Ectodermal cell (in vitro differentiated cells): ENCODE measurements at regions not wholly inside any gene's neighbourhood (a gene's known extent, or its start where the extent isn't known, plus 50 kb on each side); places are given as distances from the start of the nearest gene placed in this dataset.
"Not testable (repeated sequence)": the region's sequence is repeated elsewhere in the genome, so short reads cannot be mapped to it uniquely, and the experiment has no call there.

Source experiments
- H3K27ac ChIP-seq: 2 replicates; pipeline ENCODE4 v1.7.0; 2013; ENCODE audit warnings: mild to moderate bottlenecking, low read depth, low read length; ENCODE audit not compliant: insufficient read depth, poor library complexity, severe bottlenecking
- H3K27me3 ChIP-seq: 2 replicates; pipeline ENCODE4 v1.7.0; 2013; ENCODE audit warnings: mild to moderate bottlenecking, low read length; ENCODE audit not compliant: insufficient read depth, control insufficient read depth, poor library complexity, severe bottlenecking
- H3K36me3 ChIP-seq: one replicate; pipeline ENCODE4 v1.7.0; 2013; ENCODE audit warnings: low read length; ENCODE audit not compliant: control insufficient read depth, insufficient read depth
- H3K4me1 ChIP-seq: one replicate; pipeline ENCODE4 v1.7.0; 2013; ENCODE audit warnings: low read length; ENCODE audit not compliant: control insufficient read depth, insufficient read depth
- H3K4me3 ChIP-seq: 2 replicates; pipeline ENCODE4 v1.7.0; 2013; ENCODE audit warnings: low read depth, low read length, control low read depth; ENCODE audit not compliant: insufficient read depth
- H3K9me3 ChIP-seq: 2 replicates; pipeline ENCODE4 v1.7.0; 2013; ENCODE audit warnings: mild to moderate bottlenecking, low read length, moderate library complexity; ENCODE audit not compliant: control insufficient read depth
- WGBS, 2 experiments: methylation state at CpG; one replicate each; pipeline ENCODE4 v1.1.7; 2013; ENCODE audit warnings: missing lambda C conversion rate in 2 of 2; 5-methylcytosine and 5-hydroxymethylcytosine counted together

- Histone ChIP-seq H3K4me1 (no peaks in the 10 kb centered on the region), H3K36me3 (no peaks in the 10 kb centered on the region), H3K27ac (no peak overlapping the region), H3K4me3 (no peak overlapping the region), H3K27me3 (no peaks in the 10 kb centered on the region), H3K9me3 (no peaks in the 10 kb centered on the region)
- WGBS, 2 experiments: 93 to 100% methylated on average over 1 to 2 of the region's 2 CpGs
Observed at GRCh38 chr2:82752396-82752795, 1706.7 kb downstream of the SUCLG1 start.

- Histone ChIP-seq H3K27ac (no peak overlapping the region), H3K36me3 (no peaks in the 10 kb centered on the region), H3K4me1 (no peaks in the 10 kb centered on the region), H3K27me3 (no peaks in the 10 kb centered on the region), H3K9me3 (no peaks in the 10 kb centered on the region), H3K4me3 (no peak overlapping the region)
- WGBS, 2 experiments: 91 to 97% methylated on average over 2 of the region's 2 CpGs
Observed at GRCh38 chr2:82748653-82749052, 1710.4 kb downstream of the SUCLG1 start.

- no peaks in the 10 kb centered on the region for H3K27me3 ChIP-seq
- no peak overlapping the region for H3K4me3 ChIP-seq
- H3K27ac ChIP-seq: no peak overlapping the region
- H3K9me3 ChIP-seq: no peaks in the 10 kb centered on the region
- H3K4me1 ChIP-seq: no peaks in the 10 kb centered on the region
- no peaks in the 10 kb centered on the region for H3K36me3 ChIP-seq
- WGBS, 2 experiments: 88 to 100% methylated on average over 1 of the region's 1 CpG
Observed at GRCh38 chr2:82740527-82740926, 1718.6 kb downstream of the SUCLG1 start.

- not testable (repeated sequence) for H3K9me3 ChIP-seq, H3K27me3 ChIP-seq, H3K27ac ChIP-seq, H3K4me1 ChIP-seq, H3K4me3 ChIP-seq, H3K36me3 ChIP-seq
- WGBS, 2 experiments: 94 to 95% methylated on average over 15 of the region's 15 CpGs
Observed at GRCh38 chr2:82737965-82738364, 1721.1 kb downstream of the SUCLG1 start.

- Histone ChIP-seq H3K36me3 (no peaks in the 10 kb centered on the region), H3K27ac (no peak overlapping the region), H3K9me3 (no peaks in the 10 kb centered on the region), H3K27me3 (no peaks in the 10 kb centered on the region), H3K4me3 (no peak overlapping the region), H3K4me1 (no peaks in the 10 kb centered on the region)
- WGBS, 2 experiments: 91 to 98% methylated on average over 2 of the region's 2 CpGs
Observed at GRCh38 chr2:82735336-82735735, 1723.7 kb downstream of the SUCLG1 start.

- WGBS, 2 experiments: 100% methylated on average over 2 to 3 of the region's 4 CpGs
Observed at GRCh38 chr2:82731824-82732223, 1727.3 kb downstream of the SUCLG1 start.

GRCh38 chr2:82730811-82731210 is 1728.3 kb downstream of the SUCLG1 start:
- Histone ChIP-seq H3K27ac (no peak overlapping the region), H3K4me3 (no peak overlapping the region), H3K9me3 (no peaks in the 10 kb centered on the region), H3K27me3 (no peaks in the 10 kb centered on the region), H3K4me1 (no peaks in the 10 kb centered on the region), H3K36me3 (no peaks in the 10 kb centered on the region)
- 100% methylated on average over 1 of the region's 1 CpG for WGBS, 2 experiments

More at GRCh38 chr2:82731824-82732223, 1727.3 kb downstream of the SUCLG1 start:
- Histone ChIP-seq H3K27ac (no peak overlapping the region), H3K4me3 (no peak overlapping the region), H3K4me1 (no peaks in the 10 kb centered on the region), H3K9me3 (no peaks in the 10 kb centered on the region), H3K27me3 (no peaks in the 10 kb centered on the region), H3K36me3 (no peaks in the 10 kb centered on the region)

- no peaks in the 10 kb centered on the region for H3K4me1 ChIP-seq
- no peaks in the 10 kb centered on the region for H3K27me3 ChIP-seq
- H3K4me3 ChIP-seq: no peak overlapping the region
- no peaks in the 10 kb centered on the region for H3K36me3 ChIP-seq
- no peaks in the 10 kb centered on the region for H3K9me3 ChIP-seq
- 81 to 100% methylated on average over 2 of the region's 2 CpGs for WGBS, 2 experiments
- H3K27ac ChIP-seq: no peak overlapping the region
Observed at GRCh38 chr2:82728090-82728489, 1731.0 kb downstream of the SUCLG1 start.

GRCh38 chr2:82708681-82709080 is 1750.4 kb downstream of the SUCLG1 start:
- H3K27ac ChIP-seq: no peak overlapping the region
- no peak overlapping the region for H3K4me3 ChIP-seq
- 88% methylated on average over 1 of the region's 2 CpGs; no CpG with 5 or more reads in 1 of the 2 experiments for WGBS, 2 experiments
- H3K4me1 ChIP-seq: no peaks in the 10 kb centered on the region
- no peaks in the 10 kb centered on the region for H3K36me3 ChIP-seq
- H3K27me3 ChIP-seq: no peaks in the 10 kb centered on the region
- H3K9me3 ChIP-seq: no peaks in the 10 kb centered on the region

- Histone ChIP-seq H3K4me1 (no peaks in the 10 kb centered on the region), H3K4me3 (no peak overlapping the region), H3K27me3 (no peaks in the 10 kb centered on the region), H3K36me3 (no peaks in the 10 kb centered on the region), H3K27ac (no peak overlapping the region), H3K9me3 (no peaks in the 10 kb centered on the region)
- WGBS, 2 experiments: 94 to 95% methylated on average over 1 of the region's 1 CpG
Observed at GRCh38 chr2:82697231-82697630, 1761.8 kb downstream of the SUCLG1 start.

GRCh38 chr2:82694431-82694830 is 1764.6 kb downstream of the SUCLG1 start:
- 100% methylated on average over 1 of the region's 2 CpGs for WGBS, 2 experiments
- H3K4me1 ChIP-seq: no peaks in the 10 kb centered on the region
- no peaks in the 10 kb centered on the region for H3K9me3 ChIP-seq
- H3K27me3 ChIP-seq: no peaks in the 10 kb centered on the region
- H3K36me3 ChIP-seq: no peaks in the 10 kb centered on the region
- H3K27ac ChIP-seq: no peak overlapping the region
- no peak overlapping the region for H3K4me3 ChIP-seq
